ENCODE measurements at regions not wholly inside any gene's neighbourhood (a gene's known extent, or its start where the extent isn't known, plus 50 kb on each side); places are given as distances from the start of the nearest gene placed in this dataset.
A peak's percentile ranks its signal among the peaks of the same experiment; 100 is the strongest.

GRCh38 chr9:12614488-12614887 is 78.7 kb upstream of the TYRP1 start:
- DNase-seq: no peak

DNA sequence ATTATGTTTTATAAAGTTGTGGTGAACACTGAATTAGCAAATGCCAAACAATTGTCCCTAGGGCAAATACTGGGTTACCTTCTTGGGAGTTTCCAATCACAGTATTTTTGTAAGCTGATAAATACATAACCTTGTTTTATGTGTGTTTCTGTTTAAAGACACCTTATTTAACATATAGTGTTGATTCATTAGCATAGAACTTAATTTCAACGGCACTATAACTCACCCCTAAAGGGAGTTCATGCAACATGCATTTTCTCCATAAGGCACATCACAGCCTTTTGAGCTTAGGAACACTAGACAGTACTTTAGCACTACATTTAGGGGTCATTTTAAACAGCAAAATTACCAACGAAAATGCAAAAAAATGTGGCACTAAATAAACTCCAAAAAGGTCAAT is 74.2 kb upstream of the TYRP1 start:
- no peak for DNase-seq

DNA sequence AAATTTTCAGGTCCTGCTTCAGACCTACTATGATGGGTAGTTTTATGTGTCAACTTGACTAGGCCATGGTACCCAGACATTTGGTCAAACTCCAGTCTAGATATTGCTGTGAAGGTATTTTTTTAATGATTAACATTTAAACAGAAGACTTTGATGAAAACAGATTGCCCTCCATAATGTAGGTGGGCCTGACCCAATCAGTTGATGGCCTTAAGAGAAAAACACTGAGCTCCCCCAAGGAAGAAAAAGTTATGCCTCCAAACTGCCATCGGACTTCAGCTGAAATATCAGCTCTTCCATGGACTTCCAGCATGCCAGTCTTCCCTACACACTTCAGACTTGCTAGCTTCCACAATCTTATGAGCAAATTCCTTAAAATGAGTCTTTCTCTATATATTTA is 67.3 kb upstream of the TYRP1 start:
- DNase-seq: no peak

GRCh38 chr9:12627096-12627495 is 66.1 kb upstream of the TYRP1 start:
- DNase-seq: no peak

GRCh38 chr9:12628546-12628945 is 64.6 kb upstream of the TYRP1 start:
- DNase-seq: no peak

GRCh38 chr9:12629067-12629466 is 64.1 kb upstream of the TYRP1 start:
- no peak for DNase-seq

GRCh38 chr9:12631866-12632265 is 61.3 kb upstream of the TYRP1 start:
- DNase-seq: peak; percentile 33

- DNase-seq: no peak
Measured at GRCh38 chr9:12633016-12633765, 60.0 kb upstream of the TYRP1 start.

DNA sequence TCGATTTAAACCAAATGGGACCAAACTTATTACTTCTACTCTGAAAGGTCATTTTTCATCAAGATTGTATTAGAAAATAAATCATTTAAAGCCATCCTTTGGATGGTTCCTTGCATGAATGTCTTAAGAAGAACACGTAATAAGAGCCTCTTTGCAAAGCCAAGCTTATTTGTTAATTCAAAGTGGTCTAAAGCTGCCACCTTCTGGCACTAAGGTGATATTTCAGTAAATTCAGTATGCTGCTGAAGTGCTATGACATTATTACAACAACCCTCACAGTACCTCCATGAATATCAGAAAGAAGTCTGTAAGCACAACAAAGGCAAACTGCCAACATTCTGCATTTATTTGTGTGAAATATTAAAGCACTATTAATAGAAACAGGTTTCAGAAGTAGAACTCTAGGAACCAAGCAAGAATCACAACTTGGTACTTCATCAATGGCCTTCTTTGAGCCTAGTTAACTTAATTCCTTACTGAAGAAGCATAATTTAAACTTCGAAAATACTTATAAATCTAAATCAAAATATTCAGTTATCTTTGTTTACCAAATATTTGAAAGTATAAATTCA is 53.1 kb upstream of the TYRP1 start:
- DNase-seq: peak; percentile 80

DNA sequence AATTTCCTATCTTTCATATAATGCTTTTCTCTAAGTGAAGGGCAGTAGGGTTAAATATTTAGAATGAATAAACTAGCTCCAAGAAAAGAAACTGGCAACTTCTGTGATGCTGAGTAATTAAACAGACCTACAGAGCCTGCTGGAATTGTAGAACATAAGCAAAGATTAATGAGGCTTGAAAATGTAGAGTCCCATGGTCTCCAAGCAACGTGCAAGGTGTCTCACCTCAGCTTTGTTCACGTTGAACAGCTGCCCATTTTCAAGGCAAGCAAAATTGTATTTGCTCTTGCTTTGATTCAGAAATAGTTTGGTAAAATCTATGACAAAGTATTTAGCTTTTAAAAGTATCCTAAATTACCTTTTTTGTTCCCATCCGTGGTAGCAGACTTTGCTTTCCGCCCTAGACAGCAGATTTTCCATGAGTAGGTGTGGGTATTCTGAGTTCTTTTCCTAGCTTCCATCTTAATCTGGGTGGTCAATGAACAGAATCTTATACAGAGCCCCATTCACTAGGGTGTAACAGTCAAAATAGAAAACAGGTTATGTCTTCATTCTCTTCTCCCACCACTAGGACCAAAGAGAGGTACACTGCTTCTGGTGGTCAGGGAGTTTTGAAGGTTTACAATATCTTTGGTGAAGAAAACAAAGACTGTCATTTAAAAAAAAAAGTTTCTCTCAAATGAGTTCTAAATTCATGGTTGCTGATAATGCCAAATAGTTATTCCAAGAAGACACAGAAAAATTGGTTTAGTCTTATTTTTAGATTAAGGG is 52.1 kb upstream of the TYRP1 start:
- DNase-seq: peak; percentile 4
